CD4-positive, CD25-positive, alpha-beta regulatory T cell (primary cell): ENCODE measurements at regions not wholly inside any gene's neighbourhood (a gene's known extent, or its start where the extent isn't known, plus 50 kb on each side); places are given as distances from the start of the nearest gene placed in this dataset.

Source experiments
- ATAC-seq, 2 donors: fragments of 150-1000 bp; cut with Tn5 transposase; one replicate each; pipeline ENCODE4 v1.10.0; 2021; ENCODE audit warnings: low read depth in 2 of 2, moderate number of reproducible peaks in 2 of 2, moderate library complexity in 1 of 2
- DNase-seq, 3 donors: peaks; one replicate each; pipeline versions ENCODE4 v3.0.0 to v3.0.0-alpha.2; 2012 to 2022; ENCODE audit warnings: mixed read lengths in 1 of 3
- H3K27ac ChIP-seq: one replicate; pipeline ENCODE4 v1.7.0; 2013; ENCODE audit warnings: mild to moderate bottlenecking, low read length; ENCODE audit not compliant: insufficient read depth, poor library complexity, severe bottlenecking
- H3K27me3 ChIP-seq: one replicate; pipeline ENCODE4 v1.7.0; 2013; ENCODE audit warnings: low read length; ENCODE audit not compliant: control insufficient read depth, insufficient read depth
- H3K36me3 ChIP-seq: one replicate; pipeline ENCODE4 v1.7.0; 2013; ENCODE audit warnings: mild to moderate bottlenecking, low read length, moderate library complexity; ENCODE audit not compliant: control insufficient read depth, insufficient read depth
- H3K4me1 ChIP-seq: 2 replicates; pipeline ENCODE4 v1.7.0; 2013; ENCODE audit warnings: mild to moderate bottlenecking, low read length; ENCODE audit not compliant: insufficient read depth, control insufficient read depth, poor library complexity, severe bottlenecking
- H3K4me3 ChIP-seq: one replicate; pipeline ENCODE4 v1.7.0; 2013; ENCODE audit warnings: low read depth, mild to moderate bottlenecking, low read length, moderate library complexity
- H3K9me3 ChIP-seq, 2 experiments: 1 replicate in 1 of 2; 2 replicates in 1 of 2; pipeline ENCODE4 v1.7.0; 2013; ENCODE audit warnings: low read length in 2 of 2, mild to moderate bottlenecking in 1 of 2, moderate library complexity in 1 of 2; ENCODE audit not compliant: control insufficient read depth in 2 of 2
- H3K27ac Mint-ChIP-seq, 3 donors: one replicate each; pipeline ENCODE4 v1.8.0; 2020 to 2022; ENCODE audit warnings: mild to moderate bottlenecking in 3 of 3, mixed read lengths in 3 of 3, moderate library complexity in 2 of 3
- H3K27me3 Mint-ChIP-seq: one replicate; pipeline ENCODE4 v1.8.0; 2022; ENCODE audit warnings: mild to moderate bottlenecking, mixed read lengths
- H3K36me3 Mint-ChIP-seq: one replicate; pipeline ENCODE4 v1.8.0; 2020; ENCODE audit warnings: mixed read lengths
- H3K4me1 Mint-ChIP-seq, 4 donors: one replicate each; pipeline ENCODE4 v1.8.0; 2020 to 2022; ENCODE audit warnings: mixed read lengths in 4 of 4, mild to moderate bottlenecking in 1 of 4
- H3K4me3 Mint-ChIP-seq, 4 donors: one replicate each; pipeline ENCODE4 v1.8.0; 2020 to 2022; ENCODE audit warnings: mild to moderate bottlenecking in 4 of 4, mixed read lengths in 4 of 4, moderate library complexity in 3 of 4
- H3K9me3 Mint-ChIP-seq, 7 donors: one replicate each; pipeline ENCODE4 v1.8.0; 2020 to 2022; ENCODE audit warnings: mixed read lengths in 7 of 7, mild to moderate bottlenecking in 3 of 7, moderate library complexity in 2 of 7

- Mint-ChIP-seq H3K4me3 (no peak overlapping the region), H3K27ac (no peak overlapping the region), H3K4me1 (no peaks in the 10 kb centered on the region), H3K27me3 (no peaks in the 10 kb centered on the region), H3K36me3 (no peaks in the 10 kb centered on the region), H3K9me3 (peaks cover 0 to 7% (median 2%) of the 10 kb centered on the region in 7 donors)
- no peak for DNase-seq
- Histone ChIP-seq H3K36me3 (no peaks in the 10 kb centered on the region), H3K27me3 (no peaks in the 10 kb centered on the region), H3K9me3 (no peaks in the 10 kb centered on the region), H3K4me3 (no peak overlapping the region), H3K4me1 (no peaks in the 10 kb centered on the region), H3K27ac (no peak overlapping the region)
- ATAC-seq = no peak
These were observed 484.6 kb downstream of the GALC start for GRCh38 chr14:87508333-87508732.

GRCh38 chr14:87503711-87504110, 489.3 kb downstream of the GALC start:
- Mint-ChIP-seq H3K4me1 (no peaks in the 10 kb centered on the region), H3K27me3 (no peaks in the 10 kb centered on the region), H3K9me3 (peaks cover 2 to 7% (median 3%) of the 10 kb centered on the region in 7 donors), H3K4me3 (no peak overlapping the region), H3K27ac (no peak overlapping the region), H3K36me3 (no peaks in the 10 kb centered on the region)
- no peak for ATAC-seq
- Histone ChIP-seq H3K36me3 (no peaks in the 10 kb centered on the region), H3K27ac (no peak overlapping the region), H3K4me1 (no peaks in the 10 kb centered on the region), H3K27me3 (no peaks in the 10 kb centered on the region), H3K4me3 (no peak overlapping the region), H3K9me3 (no peaks in the 10 kb centered on the region)
- no peak for DNase-seq

- Mint-ChIP-seq H3K27me3 (no peaks in the 10 kb centered on the region), H3K27ac (no peak overlapping the region), H3K36me3 (no peaks in the 10 kb centered on the region), H3K9me3 (peaks cover 0 to 9% (median 3%) of the 10 kb centered on the region in 7 donors), H3K4me3 (no peak overlapping the region), H3K4me1 (no peaks in the 10 kb centered on the region)
- H3K4me3 ChIP-seq = no peak overlapping the region
- DNase-seq (no peak), ATAC-seq (no peak)
- no peaks in the 10 kb centered on the region for H3K27me3 ChIP-seq
- peaks cover 0 to 1% of the 10 kb centered on the region in 2 experiments for H3K9me3 ChIP-seq
- no peaks in the 10 kb centered on the region for H3K36me3 ChIP-seq
- H3K27ac ChIP-seq = no peak overlapping the region
- H3K4me1 ChIP-seq = no peaks in the 10 kb centered on the region
These were observed 495.7 kb downstream of the GALC start for GRCh38 chr14:87497301-87497700.

- H3K4me1 ChIP-seq = no peaks in the 10 kb centered on the region
- peaks cover 0 to 5% (median 4%) of the 10 kb centered on the region in 7 donors for H3K9me3 Mint-ChIP-seq
- ATAC-seq (no peak), DNase-seq (no peak)
- peaks cover 0 to 1% of the 10 kb centered on the region in 2 experiments for H3K9me3 ChIP-seq
- no peaks in the 10 kb centered on the region for H3K36me3 ChIP-seq
- H3K27ac Mint-ChIP-seq = no peak overlapping the region
- H3K36me3 Mint-ChIP-seq = no peaks in the 10 kb centered on the region
- no peak overlapping the region for H3K4me3 ChIP-seq
- no peaks in the 10 kb centered on the region for H3K27me3 Mint-ChIP-seq
- H3K4me1 Mint-ChIP-seq = no peaks in the 10 kb centered on the region
- H3K27me3 ChIP-seq = no peaks in the 10 kb centered on the region
- H3K4me3 Mint-ChIP-seq = no peak overlapping the region
- H3K27ac ChIP-seq = no peak overlapping the region
These were observed 499.0 kb downstream of the GALC start for GRCh38 chr14:87494010-87494409.

- ATAC-seq (no peak), DNase-seq (no peak)
- Histone ChIP-seq H3K9me3 (peaks cover 0 to 1% of the 10 kb centered on the region in 2 experiments), H3K4me1 (no peaks in the 10 kb centered on the region), H3K27ac (no peak overlapping the region), H3K4me3 (no peak overlapping the region), H3K36me3 (no peaks in the 10 kb centered on the region), H3K27me3 (no peaks in the 10 kb centered on the region)
- H3K9me3 Mint-ChIP-seq = peaks cover 0 to 9% (median 4%) of the 10 kb centered on the region in 7 donors
- H3K27me3 Mint-ChIP-seq = no peaks in the 10 kb centered on the region
- H3K36me3 Mint-ChIP-seq = no peaks in the 10 kb centered on the region
- H3K4me3 Mint-ChIP-seq = no peak overlapping the region
- H3K4me1 Mint-ChIP-seq = no peaks in the 10 kb centered on the region
- H3K27ac Mint-ChIP-seq = no peak overlapping the region
These were observed 500.4 kb downstream of the GALC start for GRCh38 chr14:87492561-87492960.

GRCh38 chr14:87491816-87492215, 501.2 kb downstream of the GALC start:
- Mint-ChIP-seq H3K4me3 (no peak overlapping the region), H3K9me3 (peaks cover 0 to 12% (median 3%) of the 10 kb centered on the region in 7 donors), H3K4me1 (no peaks in the 10 kb centered on the region), H3K27ac (no peak overlapping the region), H3K36me3 (no peaks in the 10 kb centered on the region), H3K27me3 (no peaks in the 10 kb centered on the region)
- no peaks in the 10 kb centered on the region for H3K36me3 ChIP-seq
- H3K27me3 ChIP-seq = no peaks in the 10 kb centered on the region
- DNase-seq (no peak), ATAC-seq (no peak)
- H3K9me3 ChIP-seq = peaks cover 0 to 1% of the 10 kb centered on the region in 2 experiments
- H3K27ac ChIP-seq = no peak overlapping the region
- no peak overlapping the region for H3K4me3 ChIP-seq
- no peaks in the 10 kb centered on the region for H3K4me1 ChIP-seq

GRCh38 chr14:87489196-87489819, 503.7 kb downstream of the GALC start:
- peaks cover 1 to 10% (median 3%) of the 10 kb centered on the region in 7 donors for H3K9me3 Mint-ChIP-seq
- H3K27me3 ChIP-seq = no peaks in the 10 kb centered on the region
- H3K4me1 ChIP-seq = no peaks in the 10 kb centered on the region
- H3K27ac Mint-ChIP-seq = no peak overlapping the region
- H3K27me3 Mint-ChIP-seq = no peaks in the 10 kb centered on the region
- H3K4me1 Mint-ChIP-seq = no peaks in the 10 kb centered on the region
- no peaks in the 10 kb centered on the region for H3K36me3 ChIP-seq
- no peak overlapping the region for H3K27ac ChIP-seq
- DNase-seq = no peak
- H3K4me3 ChIP-seq = no peak overlapping the region
- no peaks in the 10 kb centered on the region for H3K36me3 Mint-ChIP-seq
- peaks cover 1 to 6% of the 10 kb centered on the region in 2 experiments for H3K9me3 ChIP-seq
- no peak for ATAC-seq
- H3K4me3 Mint-ChIP-seq = no peak overlapping the region
